H1 (cell line): ENCODE measurements at regions not wholly inside any gene's neighbourhood (a gene's known extent, or its start where the extent isn't known, plus 50 kb on each side); places are given as distances from the start of the nearest gene placed in this dataset.

Experiments
- CTCF ChIA-PET: fragments of 300-600 bp; sonication (Branson Sonifier 250); formaldehyde crosslinking; loops from one replicate; lab custom pipeline; 2021; ENCODE audit not compliant: partially characterized antibody; lab: Charles Lee
- POLR2A ChIA-PET: fragments of 300-600 bp; sonication (Branson Sonifier 250); formaldehyde crosslinking; loops from one replicate; lab custom pipeline; 2021; ENCODE audit warnings: inconsistent platforms; ENCODE audit not compliant: partially characterized antibody; lab: Charles Lee
- DNase-seq, 2 experiments: peaks; one replicate each; pipeline versions ENCODE4 v3.0.0 to v3.0.0-alpha.2; 2010 to 2022; ENCODE audit warnings: low spot score in 2 of 2, low read depth in 1 of 2, mixed read lengths in 1 of 2
- FAIRE-seq: peaks from 2 replicates; lab custom pipeline; 2011; peaks lifted over from hg19 to GRCh38; lab: Jason Lieb, UNC
- H2AFZ ChIP-seq: 2 replicates; pipeline ENCODE4 v1.8.1; 2012; ENCODE audit warnings: low read length, inconsistent platforms
- H2AK5ac ChIP-seq: 2 replicates; pipeline ENCODE4 v1.6.1; 2013; ENCODE audit warnings: low read depth, low read length
- H2BK120ac ChIP-seq: replicated peaks from 2 replicates; pipeline ENCODE3; 2013; ENCODE audit warnings: low read depth, low read length, inconsistent platforms
- H2BK12ac ChIP-seq: 2 replicates; pipeline ENCODE4 v1.6.1; 2013; ENCODE audit warnings: low read depth, low read length
- H2BK15ac ChIP-seq: 2 replicates; pipeline ENCODE4 v1.6.1; 2013; ENCODE audit warnings: low read length
- H2BK20ac ChIP-seq: 2 replicates; pipeline ENCODE4 v1.6.1; 2013; ENCODE audit warnings: low read length
- H2BK5ac ChIP-seq: 2 replicates; pipeline ENCODE4 v1.6.1; 2013; ENCODE audit warnings: low read depth, low read length
- H3K14ac ChIP-seq: 2 replicates; pipeline ENCODE4 v1.6.1; 2013; ENCODE audit warnings: inconsistent platforms; ENCODE audit not compliant: insufficient read length
- H3K18ac ChIP-seq: 2 replicates; pipeline ENCODE4 v1.6.1; 2013; ENCODE audit warnings: low read length; ENCODE audit errors: extremely low read depth
- H3K23ac ChIP-seq: 2 replicates; pipeline ENCODE4 v1.6.1; 2013; ENCODE audit warnings: inconsistent platforms; ENCODE audit not compliant: insufficient read length
- H3K23me2 ChIP-seq: 2 replicates; pipeline ENCODE4 v1.6.1; 2013; ENCODE audit warnings: low read depth, low read length
- H3K27ac ChIP-seq: 2 replicates; pipeline ENCODE4 v1.6.1; 2011; ENCODE audit warnings: low read depth, low read length, inconsistent platforms
- H3K27me3 ChIP-seq, 4 experiments: replicated peaks in 1 of 4; 1 replicate in 1 of 4; 2 replicates in 3 of 4; pipeline versions ENCODE4 v1.6.1 to v1.8.1; 2011 to 2013; ENCODE audit warnings: low read length in 3 of 4, mild to moderate bottlenecking in 3 of 4, inconsistent platforms in 2 of 4, mixed read lengths in 2 of 4, moderate library complexity in 1 of 4; ENCODE audit not compliant: control insufficient read depth in 3 of 4, insufficient read depth in 3 of 4; ENCODE audit errors: extremely low read depth in 1 of 4
- H3K36me3 ChIP-seq, 4 experiments: 2 replicates each; pipeline versions ENCODE4 v1.6.1 to v1.8.1; 2011 to 2013; ENCODE audit warnings: mild to moderate bottlenecking in 4 of 4, low read length in 3 of 4, moderate library complexity in 2 of 4, control low read depth in 1 of 4, inconsistent platforms in 1 of 4; ENCODE audit not compliant: insufficient read depth in 4 of 4, control insufficient read depth in 2 of 4
- H3K4ac ChIP-seq: replicated peaks from 2 replicates; pipeline ENCODE3; 2013; ENCODE audit warnings: low read length, low read depth, mixed read lengths, inconsistent platforms; ENCODE audit not compliant: insufficient read length
- H3K4me1 ChIP-seq, 4 experiments: replicated peaks in 1 of 4; 1 replicate in 1 of 4; 2 replicates in 3 of 4; pipeline versions ENCODE4 v1.6.1 to v1.8.1; 2011 to 2013; ENCODE audit warnings: low read length in 3 of 4, inconsistent platforms in 2 of 4, mixed read lengths in 1 of 4; ENCODE audit not compliant: insufficient read depth in 4 of 4, control insufficient read depth in 3 of 4
- H3K4me2 ChIP-seq, 2 experiments: 2 replicates each; pipeline versions ENCODE4 v1.6.1 to v1.8.1; 2011 to 2013; ENCODE audit warnings: low read depth in 2 of 2, low read length in 2 of 2, control low read depth in 1 of 2, inconsistent platforms in 1 of 2, mild to moderate bottlenecking in 1 of 2; ENCODE audit not compliant: insufficient read depth in 1 of 2
- H3K4me3 ChIP-seq, 4 experiments: fragments of 200-600, 300-600 bp in 1 of 4; sonication (generic), shearing (Covaris generic), sonication (Bioruptor Twin) in 1 of 4; 2 replicates each; pipeline versions ENCODE4 v1.5.1 to v1.8.1; 2011 to 2016; ENCODE audit warnings: low read length in 4 of 4, low read depth in 3 of 4, control low read depth in 2 of 4, inconsistent platforms in 2 of 4, mild to moderate bottlenecking in 2 of 4, mixed read lengths in 1 of 4, moderate library complexity in 1 of 4; ENCODE audit not compliant: insufficient read depth in 2 of 4; ENCODE audit errors: extremely low read depth in 1 of 4
- H3K56ac ChIP-seq: replicated peaks from 2 replicates; pipeline ENCODE3; 2013; ENCODE audit warnings: low read depth, mild to moderate bottlenecking, mixed read lengths, low read length, inconsistent platforms; ENCODE audit not compliant: insufficient read length
- H3K79me1 ChIP-seq: 2 replicates; pipeline ENCODE4 v1.6.1; 2013; ENCODE audit warnings: low read depth, low read length, control low read depth
- H3K79me2 ChIP-seq, 2 experiments: 2 replicates each; pipeline versions ENCODE4 v1.6.1 to v1.8.1; 2012 to 2013; ENCODE audit warnings: low read length in 2 of 2, mild to moderate bottlenecking in 2 of 2, inconsistent platforms in 1 of 2; ENCODE audit not compliant: insufficient read depth in 2 of 2, control insufficient read depth in 1 of 2
- H3K9ac ChIP-seq, 4 experiments: replicated peaks in 1 of 4; 1 replicate in 1 of 4; 2 replicates in 3 of 4; pipeline versions ENCODE4 v1.6.1 to v1.8.1; 2011 to 2013; ENCODE audit warnings: low read depth in 3 of 4, low read length in 3 of 4, control low read depth in 2 of 4, mild to moderate bottlenecking in 2 of 4, moderate library complexity in 2 of 4, inconsistent platforms in 1 of 4; ENCODE audit errors: extremely low read depth in 1 of 4
- H3K9me3 ChIP-seq, 2 experiments: 2 replicates each; pipeline versions ENCODE4 v1.6.1 to v1.8.1; 2012 to 2013; ENCODE audit warnings: mild to moderate bottlenecking in 2 of 2, moderate library complexity in 2 of 2, control low read depth in 1 of 2, inconsistent platforms in 1 of 2, low read depth in 1 of 2, low read length in 1 of 2, mixed read lengths in 1 of 2; ENCODE audit not compliant: insufficient read depth in 2 of 2
- H4K20me1 ChIP-seq, 2 experiments: replicated peaks in 1 of 2; 2 replicates each; pipeline versions ENCODE3 to v1.8.1; 2011 to 2013; ENCODE audit warnings: inconsistent platforms in 2 of 2, low read length in 2 of 2, mild to moderate bottlenecking in 1 of 2; ENCODE audit not compliant: insufficient read depth in 2 of 2, control insufficient read depth in 1 of 2
- H4K5ac ChIP-seq: 2 replicates; pipeline ENCODE4 v1.6.1; 2013; ENCODE audit warnings: low read length, low read depth, mixed read lengths, inconsistent platforms; ENCODE audit not compliant: insufficient read length
- H4K8ac ChIP-seq: 2 replicates; pipeline ENCODE4 v1.8.0; 2013; ENCODE audit warnings: mild to moderate bottlenecking, moderate library complexity, low read length, inconsistent platforms; ENCODE audit not compliant: insufficient read depth; ENCODE audit errors: extremely low read depth
- H4K91ac ChIP-seq: replicated peaks from 2 replicates; pipeline ENCODE3; 2013; ENCODE audit warnings: low read length, mixed read lengths, inconsistent platforms; ENCODE audit not compliant: insufficient read length
- BACH1 ChIP-seq: IDR thresholded peaks from 2 replicates; pipeline ENCODE4 v1.6.1; 2012; ENCODE audit warnings: low read length, improper control_type of control experiment
- BRCA1 ChIP-seq: IDR thresholded peaks from 2 replicates; pipeline ENCODE4 v1.6.1; 2012; ENCODE audit warnings: low read depth, low read length, improper control_type of control experiment
- CBX5 ChIP-seq: fragments of 300-800, 300-1000 bp; sonication (generic); IDR thresholded peaks from 2 replicates; pipeline ENCODE4 v1.7.1; 2016; ENCODE audit warnings: antibody characterized with exemption, low read length, low read depth
- CEBPB ChIP-seq: IDR thresholded peaks from 2 replicates; pipeline ENCODE4 v1.6.1; 2012; ENCODE audit warnings: low read depth, low read length
- CTCF ChIP-seq, 3 experiments: IDR thresholded peaks; 1 replicate in 2 of 3; 2 replicates in 1 of 3; pipeline versions ENCODE4 v1.5.1 to v1.6.1; 2011; ENCODE audit warnings: low read length in 3 of 3, mild to moderate bottlenecking in 3 of 3, inconsistent platforms in 2 of 3, low read depth in 1 of 3, moderate library complexity in 1 of 3; ENCODE audit not compliant: insufficient read depth in 1 of 3; ENCODE audit errors: control extremely low read depth in 1 of 3
- GABPA ChIP-seq: IDR thresholded peaks from 2 replicates; pipeline ENCODE4 v1.6.1; 2011; ENCODE audit warnings: mild to moderate bottlenecking, low read length, moderate library complexity, borderline replicate concordance; ENCODE audit not compliant: insufficient read depth
- JUN ChIP-seq: IDR thresholded peaks from 2 replicates; pipeline ENCODE4 v1.6.1; 2011; ENCODE audit warnings: low read depth, mild to moderate bottlenecking, improper control_type of control experiment, low read length
- MAFK ChIP-seq: IDR thresholded peaks from 2 replicates; pipeline ENCODE4 v1.6.1; 2012; ENCODE audit warnings: low read depth, mild to moderate bottlenecking, improper control_type of control experiment, low read length
- POLR2A ChIP-seq, 2 experiments: IDR thresholded peaks; 1 replicate in 1 of 2; 2 replicates in 1 of 2; pipeline ENCODE4 v1.6.1; 2011; ENCODE audit warnings: low read depth in 2 of 2, low read length in 2 of 2, mild to moderate bottlenecking in 2 of 2; ENCODE audit errors: control extremely low read depth in 1 of 2
- RBBP5 ChIP-seq: IDR thresholded peaks from 2 replicates; pipeline ENCODE4 v1.7.1; 2012; ENCODE audit warnings: low read depth, mild to moderate bottlenecking, inconsistent platforms, low read length, moderate library complexity, borderline replicate concordance
- RNF2 ChIP-seq: fragments of 200-900, 300-1000 bp; sonication (generic); IDR thresholded peaks from 2 replicates; pipeline ENCODE4 v1.7.1; 2016; ENCODE audit warnings: borderline replicate concordance, low read depth, mild to moderate bottlenecking, antibody characterized with exemption, low read length; ENCODE audit not compliant: poor library complexity, severe bottlenecking; ENCODE audit errors: missing control alignments
- TCF12 ChIP-seq: IDR thresholded peaks from 2 replicates; pipeline ENCODE4 v1.6.1; 2011; ENCODE audit warnings: low read depth, mild to moderate bottlenecking, low read length
- WGBS, 2 experiments: shearing (Covaris generic) in 1 of 2; methylation state at CpG; one replicate each; pipeline versions ENCODE4 v1.1.6 to v1.1.7; 2013 to 2015; ENCODE audit warnings: low lambda C conversion rate in 2 of 2, mixed read lengths in 2 of 2, inconsistent platforms in 1 of 2, low coverage in 1 of 2, missing lambda C conversion rate in 1 of 2; ENCODE audit not compliant: insufficient replicate concordance in 2 of 2, insufficient coverage in 1 of 2, insufficient read length in 1 of 2; ENCODE audit errors: extremely low coverage in 1 of 2, missing lambda C conversion rate in 1 of 2; 5-methylcytosine and 5-hydroxymethylcytosine counted together

- Histone ChIP-seq H3K56ac (no peak overlapping the region), H2BK120ac (no peak overlapping the region), H2AFZ (no peak overlapping the region), H3K14ac (no peak overlapping the region), H3K4me1 (no peaks in the 10 kb centered on the region), H3K4me2 (no peak overlapping the region), H3K4ac (no peak overlapping the region), H3K79me1 (no peaks in the 10 kb centered on the region), H4K20me1 (no peaks in the 10 kb centered on the region), H3K36me3 (no peaks in the 10 kb centered on the region), H3K27ac (no peak overlapping the region), H3K9ac (no peak overlapping the region), H3K18ac (no peak overlapping the region), H4K91ac (no peak overlapping the region), H3K23ac (no peak overlapping the region), H3K27me3 (no peaks in the 10 kb centered on the region), H2AK5ac (no peak overlapping the region), H3K9me3 (no peaks in the 10 kb centered on the region), H4K8ac (no peak overlapping the region), H2BK20ac (no peak overlapping the region), H2BK15ac (no peak overlapping the region), H3K23me2 (no peaks in the 10 kb centered on the region; the same call in 1 of the 2 replicates), H2BK12ac (no peak overlapping the region), H4K5ac (no peak overlapping the region), H3K4me3 (no peak overlapping the region), H3K79me2 (no peaks in the 10 kb centered on the region), H2BK5ac (no peak overlapping the region)
- 92% methylated on average over 3 of the region's 3 CpGs; no CpG with 5 or more reads in 1 of the 2 experiments for WGBS, 2 experiments
- POLR2A ChIA-PET = no interaction called here
- FAIRE-seq (no peak), DNase-seq (no peak)
- CTCF ChIA-PET = no interaction called here
- TF ChIP-seq BACH1 (no peak), CEBPB (no peak), JUN (no peak), POLR2A (IDR thresholded peaks at IDR 0.05; ENCODE audit: control extremely low read depth in 1 of 2, low read depth in 2 of 2, low read length in 2 of 2) (no peak), RNF2 (no peak), CTCF (IDR thresholded peaks at IDR 0.05; ENCODE audit: control extremely low read depth in 1 of 3, insufficient read depth in 1 of 3, low read depth in 1 of 3, low read length in 3 of 3) (no peak), MAFK (no peak), BRCA1 (no peak), GABPA (no peak), TCF12 (no peak), RBBP5 (no peak), CBX5 (no peak)
Observed at GRCh38 chr13:50740052-50740741, 103.3 kb downstream of the DLEU7 start.
